ENCODE measurements at regions not wholly inside any gene's neighbourhood (a gene's known extent, or its start where the extent isn't known, plus 50 kb on each side); places are given as distances from the start of the nearest gene placed in this dataset.

- DNase-seq (ENCODE audit: low spot score) = no peak
- H3K4me2 ChIP-seq (ENCODE audit: low read length) = no peak overlapping the region
- POLR2A ChIA-PET = interaction anchor here (0.7 kb wide), 1 partner anchor 437 kb away, joined by 3 read pairs; no protein-coding TSS in a partner anchor
- no peaks in the 10 kb centered on the region for H3K4me1 ChIP-seq (ENCODE audit: insufficient read depth, low read length, poor library complexity, severe bottlenecking)
- H4K20me1 ChIP-seq (ENCODE audit: insufficient read depth, low read length) = no peaks in the 10 kb centered on the region
- CTCF ChIA-PET (ENCODE audit: unreplicated experiment) = no interaction called here
- TF ChIP-seq EZH2phosphoT487 (IDR thresholded peaks at IDR 0.05; ENCODE audit: borderline replicate concordance, low read depth, low read length) (no peak), CTCF (conservative IDR thresholded peaks at IDR 0.05; ENCODE audit: low read length) (no peak)
- no peak overlapping the region for H2AFZ ChIP-seq (ENCODE audit: low read length)
- no peaks in the 10 kb centered on the region for H3K9me3 ChIP-seq (ENCODE audit: low read length)
- intact Hi-C loops (cut with micrococcal nuclease; ENCODE audit: unreplicated experiment) = no loop called here
- H3K36me3 ChIP-seq (ENCODE audit: insufficient read depth, low read length) = no peaks in the 10 kb centered on the region
- H3K79me2 ChIP-seq (ENCODE audit: insufficient read depth, low read depth, low read length) = no peaks in the 10 kb centered on the region
- no peaks in the 10 kb centered on the region for H3K9me2 ChIP-seq (ENCODE audit: insufficient read depth, low read length)
- no peak overlapping the region for H3K27ac ChIP-seq (ENCODE audit: low read depth, low read length, poor library complexity, severe bottlenecking)
- no peak overlapping the region for H3K4me3 ChIP-seq (ENCODE audit: low read depth, low read length, poor library complexity, severe bottlenecking)
- BruUV-seq (replicated peaks) = no TSS peak
Observed at GRCh38 chr1:187854457-187854856, 1025.7 kb downstream of the PLA2G4A start.

GRCh38 chr1:187862506-187862905 is 1033.8 kb downstream of the PLA2G4A start:
- CTCF ChIA-PET (ENCODE audit: unreplicated experiment) = no interaction called here

More at GRCh38 chr1:187862506-187862905, 1033.8 kb downstream of the PLA2G4A start:
- Histone ChIP-seq H3K9me2 (ENCODE audit: insufficient read depth, low read length) (no peaks in the 10 kb centered on the region), H4K20me1 (ENCODE audit: insufficient read depth, low read length) (no peaks in the 10 kb centered on the region), H3K79me2 (ENCODE audit: insufficient read depth, low read depth, low read length) (no peaks in the 10 kb centered on the region), H3K27ac (ENCODE audit: low read depth, low read length, poor library complexity, severe bottlenecking) (no peak overlapping the region), H3K4me2 (ENCODE audit: low read length) (no peak overlapping the region), H2AFZ (ENCODE audit: low read length) (no peak overlapping the region), H3K4me3 (ENCODE audit: low read depth, low read length, poor library complexity, severe bottlenecking) (no peak overlapping the region), H3K36me3 (ENCODE audit: insufficient read depth, low read length) (no peaks in the 10 kb centered on the region), H3K9me3 (ENCODE audit: low read length) (no peaks in the 10 kb centered on the region), H3K4me1 (ENCODE audit: insufficient read depth, low read length, poor library complexity, severe bottlenecking) (no peaks in the 10 kb centered on the region)
- POLR2A ChIA-PET = interaction anchor here (1.2 kb wide), 1 partner anchor 10 kb away, joined by 3 read pairs; no protein-coding TSS in a partner anchor
- DNase-seq (ENCODE audit: low spot score) = no peak
- TF ChIP-seq EZH2phosphoT487 (IDR thresholded peaks at IDR 0.05; ENCODE audit: borderline replicate concordance, low read depth, low read length) = no peak
- TF ChIP-seq CTCF (conservative IDR thresholded peaks at IDR 0.05; ENCODE audit: low read length) = no peak
- BruUV-seq (replicated peaks) = no TSS peak
- intact Hi-C loops (cut with micrococcal nuclease; ENCODE audit: unreplicated experiment) = no loop called here

Measured in OCI-LY7 (cell line).